ENCODE measurements at regions not wholly inside any gene's neighbourhood (a gene's known extent, or its start where the extent isn't known, plus 50 kb on each side); places are given as distances from the start of the nearest gene placed in this dataset.

DNA sequence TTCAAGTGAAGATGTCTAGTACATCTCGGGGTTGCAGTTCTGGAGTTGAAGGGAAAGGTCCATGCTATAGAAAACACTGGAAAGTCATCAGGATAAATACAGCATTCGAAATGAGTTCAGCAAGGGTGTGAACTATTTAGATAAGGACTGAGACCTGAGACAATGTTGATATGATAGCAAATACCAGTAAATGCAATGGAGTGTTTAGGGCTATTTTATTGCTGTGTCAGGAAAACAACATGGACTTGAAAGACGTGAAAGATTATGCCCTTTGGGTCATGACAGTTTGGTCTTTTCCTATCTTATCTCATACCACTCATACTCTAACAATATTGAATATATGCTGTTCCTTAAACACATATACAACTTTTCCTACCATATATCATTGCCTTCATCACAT lies 1776.2 kb upstream of the SEL1L start:
- no peak overlapping the region for H3K4me3 ChIP-seq (replicated peaks; ENCODE audit: insufficient read depth, low read length)
- H3K27me3 ChIP-seq (ENCODE audit: insufficient read depth, poor library complexity, severe bottlenecking), result no peaks in the 10 kb centered on the region
- no peak overlapping the region for H3K27ac ChIP-seq (replicated peaks)
- no peak for DNase-seq (ENCODE audit: low read depth in 1 of 2, low spot score in 1 of 2)
- TF ChIP-seq POLR2AphosphoS5 (IDR thresholded peaks at IDR 0.05; ENCODE audit: low read depth) (no peak), GABPA (IDR thresholded peaks at IDR 0.05; ENCODE audit: low read depth) (no peak), SPI1 (IDR thresholded peaks at IDR 0.05; ENCODE audit: borderline replicate concordance, low read depth) (no peak)
- TF ChIP-seq, protein P1, sequence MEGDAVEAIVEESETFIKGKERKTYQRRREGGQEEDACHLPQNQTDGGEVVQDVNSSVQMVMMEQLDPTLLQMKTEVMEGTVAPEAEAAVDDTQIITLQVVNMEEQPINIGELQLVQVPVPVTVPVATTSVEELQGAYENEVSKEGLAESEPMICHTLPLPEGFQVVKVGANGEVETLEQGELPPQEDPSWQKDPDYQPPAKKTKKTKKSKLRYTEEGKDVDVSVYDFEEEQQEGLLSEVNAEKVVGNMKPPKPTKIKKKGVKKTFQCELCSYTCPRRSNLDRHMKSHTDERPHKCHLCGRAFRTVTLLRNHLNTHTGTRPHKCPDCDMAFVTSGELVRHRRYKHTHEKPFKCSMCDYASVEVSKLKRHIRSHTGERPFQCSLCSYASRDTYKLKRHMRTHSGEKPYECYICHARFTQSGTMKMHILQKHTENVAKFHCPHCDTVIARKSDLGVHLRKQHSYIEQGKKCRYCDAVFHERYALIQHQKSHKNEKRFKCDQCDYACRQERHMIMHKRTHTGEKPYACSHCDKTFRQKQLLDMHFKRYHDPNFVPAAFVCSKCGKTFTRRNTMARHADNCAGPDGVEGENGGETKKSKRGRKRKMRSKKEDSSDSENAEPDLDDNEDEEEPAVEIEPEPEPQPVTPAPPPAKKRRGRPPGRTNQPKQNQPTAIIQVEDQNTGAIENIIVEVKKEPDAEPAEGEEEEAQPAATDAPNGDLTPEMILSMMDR (IDR thresholded peaks at IDR 0.05; ENCODE audit: insufficient read depth, low read length), result no peak
- TF ChIP-seq, protein P2, sequence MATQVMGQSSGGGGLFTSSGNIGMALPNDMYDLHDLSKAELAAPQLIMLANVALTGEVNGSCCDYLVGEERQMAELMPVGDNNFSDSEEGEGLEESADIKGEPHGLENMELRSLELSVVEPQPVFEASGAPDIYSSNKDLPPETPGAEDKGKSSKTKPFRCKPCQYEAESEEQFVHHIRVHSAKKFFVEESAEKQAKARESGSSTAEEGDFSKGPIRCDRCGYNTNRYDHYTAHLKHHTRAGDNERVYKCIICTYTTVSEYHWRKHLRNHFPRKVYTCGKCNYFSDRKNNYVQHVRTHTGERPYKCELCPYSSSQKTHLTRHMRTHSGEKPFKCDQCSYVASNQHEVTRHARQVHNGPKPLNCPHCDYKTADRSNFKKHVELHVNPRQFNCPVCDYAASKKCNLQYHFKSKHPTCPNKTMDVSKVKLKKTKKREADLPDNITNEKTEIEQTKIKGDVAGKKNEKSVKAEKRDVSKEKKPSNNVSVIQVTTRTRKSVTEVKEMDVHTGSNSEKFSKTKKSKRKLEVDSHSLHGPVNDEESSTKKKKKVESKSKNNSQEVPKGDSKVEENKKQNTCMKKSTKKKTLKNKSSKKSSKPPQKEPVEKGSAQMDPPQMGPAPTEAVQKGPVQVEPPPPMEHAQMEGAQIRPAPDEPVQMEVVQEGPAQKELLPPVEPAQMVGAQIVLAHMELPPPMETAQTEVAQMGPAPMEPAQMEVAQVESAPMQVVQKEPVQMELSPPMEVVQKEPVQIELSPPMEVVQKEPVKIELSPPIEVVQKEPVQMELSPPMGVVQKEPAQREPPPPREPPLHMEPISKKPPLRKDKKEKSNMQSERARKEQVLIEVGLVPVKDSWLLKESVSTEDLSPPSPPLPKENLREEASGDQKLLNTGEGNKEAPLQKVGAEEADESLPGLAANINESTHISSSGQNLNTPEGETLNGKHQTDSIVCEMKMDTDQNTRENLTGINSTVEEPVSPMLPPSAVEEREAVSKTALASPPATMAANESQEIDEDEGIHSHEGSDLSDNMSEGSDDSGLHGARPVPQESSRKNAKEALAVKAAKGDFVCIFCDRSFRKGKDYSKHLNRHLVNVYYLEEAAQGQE (IDR thresholded peaks at IDR 0.05; ENCODE audit: insufficient replicate concordance, low read depth), result no peak

DNA sequence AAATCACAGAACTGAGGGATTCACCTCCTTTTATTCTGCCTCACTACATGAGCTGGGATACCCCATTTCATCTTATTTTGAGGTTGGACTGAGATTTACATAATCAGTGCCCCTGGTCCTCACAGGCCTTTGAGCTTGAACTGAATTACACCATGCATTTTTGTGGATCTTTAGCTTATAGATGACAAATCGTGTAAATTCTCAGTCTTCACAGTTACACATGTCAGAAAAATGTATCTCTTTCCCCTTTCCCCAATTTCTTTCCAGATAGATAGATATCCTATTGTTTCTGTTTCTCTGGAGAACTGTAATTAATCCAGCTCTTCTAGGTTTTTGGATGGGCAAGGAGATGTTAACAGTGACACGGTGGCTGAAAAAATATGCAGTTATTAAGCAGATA lies 1778.9 kb upstream of the SEL1L start:
- Histone ChIP-seq H3K4me3 (replicated peaks; ENCODE audit: insufficient read depth, low read length) (no peak overlapping the region), H3K27me3 (ENCODE audit: insufficient read depth, poor library complexity, severe bottlenecking) (no peaks in the 10 kb centered on the region), H3K27ac (replicated peaks) (no peak overlapping the region)
- TF ChIP-seq POLR2AphosphoS5 (IDR thresholded peaks at IDR 0.05; ENCODE audit: low read depth) (no peak), SPI1 (IDR thresholded peaks at IDR 0.05; ENCODE audit: borderline replicate concordance, low read depth) (no peak), GABPA (IDR thresholded peaks at IDR 0.05; ENCODE audit: low read depth) (no peak)
- TF ChIP-seq, protein P2 (IDR thresholded peaks at IDR 0.05; ENCODE audit: insufficient replicate concordance, low read depth), result no peak
- TF ChIP-seq, protein P1 (IDR thresholded peaks at IDR 0.05; ENCODE audit: insufficient read depth, low read length), result no peak
- no peak for DNase-seq (ENCODE audit: low read depth in 1 of 2, low spot score in 1 of 2)

DNA sequence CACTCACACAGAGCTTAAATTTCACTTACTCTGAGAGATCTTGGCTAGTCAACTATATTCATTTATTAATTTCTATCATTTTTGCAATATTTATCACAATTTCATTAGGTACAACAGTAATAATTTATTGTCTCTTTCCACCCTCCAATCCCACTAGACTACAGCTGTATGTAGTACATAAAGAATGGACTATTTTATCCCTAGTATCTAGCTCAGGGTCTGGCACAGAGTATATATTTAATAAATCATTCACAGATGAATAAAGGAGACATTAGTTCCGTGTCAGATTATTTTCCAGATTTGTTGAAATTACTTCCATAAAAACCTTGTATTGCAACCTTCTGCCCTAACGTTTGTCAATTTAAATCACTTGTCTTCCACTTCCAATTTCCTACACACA lies 1781.1 kb upstream of the SEL1L start:
- Histone ChIP-seq H3K4me3 (replicated peaks; ENCODE audit: insufficient read depth, low read length) (no peak overlapping the region), H3K27ac (replicated peaks) (no peak overlapping the region), H3K27me3 (ENCODE audit: insufficient read depth, poor library complexity, severe bottlenecking) (no peaks in the 10 kb centered on the region)
- TF ChIP-seq, protein P1 (IDR thresholded peaks at IDR 0.05; ENCODE audit: insufficient read depth, low read length), result no peak
- no peak for TF ChIP-seq SPI1 (IDR thresholded peaks at IDR 0.05; ENCODE audit: borderline replicate concordance, low read depth)
- TF ChIP-seq, protein P2 (IDR thresholded peaks at IDR 0.05; ENCODE audit: insufficient replicate concordance, low read depth), result no peak
- no peak for TF ChIP-seq POLR2AphosphoS5 (IDR thresholded peaks at IDR 0.05; ENCODE audit: low read depth)
- DNase-seq (ENCODE audit: low read depth in 1 of 2, low spot score in 1 of 2), result no peak
